GM23338 (cell line): ENCODE measurements at regions not wholly inside any gene's neighbourhood (a gene's known extent, or its start where the extent isn't known, plus 50 kb on each side); places are given as distances from the start of the nearest gene placed in this dataset.
A peak's percentile ranks its signal among the peaks of the same experiment; 100 is the strongest.

Source experiments
- ATAC-seq: fragments of 200-7000 bp; cut with Tn5 transposase; 3 replicates; pipeline ENCODE4 v1.9.1; 2020
- DNase-seq: peaks from one replicate; pipeline ENCODE4 v3.0.0-alpha.2; 2015; ENCODE audit warnings: low spot score
- H2AFZ ChIP-seq: fragments of 200-600 bp; sonication (generic); 2 replicates; pipeline ENCODE4 v1.8.0; 2016; ENCODE audit warnings: antibody characterized with exemption, mild to moderate bottlenecking, moderate library complexity
- H3F3A ChIP-seq: fragments of 200-600 bp; sonication (generic); replicated peaks from 2 replicates; pipeline ENCODE4 v1.8.0; 2017; ENCODE audit warnings: antibody characterized with exemption, mixed run types, low read depth
- H3K27ac ChIP-seq: fragments of 200-600 bp; sonication (generic); 2 replicates; pipeline ENCODE4 v1.6.1; 2016; ENCODE audit warnings: low read depth
- H3K27me3 ChIP-seq: fragments of 200-600 bp; sonication (generic); 2 replicates; pipeline ENCODE4 v1.8.0; 2016; ENCODE audit warnings: mild to moderate bottlenecking, mixed run types, moderate library complexity; ENCODE audit not compliant: insufficient read depth
- H3K36me3 ChIP-seq: fragments of 200-600 bp; sonication (generic); 2 replicates; pipeline ENCODE4 v1.8.0; 2016; ENCODE audit warnings: mild to moderate bottlenecking; ENCODE audit not compliant: insufficient read depth
- H3K4me1 ChIP-seq: fragments of 200-600 bp; sonication (generic); 2 replicates; pipeline ENCODE4 v1.8.0; 2016; ENCODE audit warnings: mild to moderate bottlenecking, moderate library complexity; ENCODE audit not compliant: insufficient read depth
- H3K4me2 ChIP-seq: fragments of 200-600 bp; sonication (generic); 2 replicates; pipeline ENCODE4 v1.7.1; 2017; ENCODE audit warnings: mixed run types
- H3K4me3 ChIP-seq: fragments of 200-600 bp; sonication (generic); 2 replicates; pipeline ENCODE4 v1.6.1; 2016; ENCODE audit warnings: mixed run types
- H3K79me2 ChIP-seq: fragments of 200-600 bp; sonication (generic); replicated peaks from 2 replicates; pipeline ENCODE4 v1.8.0; 2017; ENCODE audit warnings: mild to moderate bottlenecking; ENCODE audit not compliant: insufficient read depth
- H3K9me2 ChIP-seq: fragments of 200-600 bp; sonication (generic); 2 replicates; pipeline ENCODE4 v1.8.0; 2017; ENCODE audit not compliant: insufficient read depth
- H4K20me1 ChIP-seq: fragments of 200-600 bp; sonication (generic); replicated peaks from 2 replicates; pipeline ENCODE4 v1.8.0; 2017; ENCODE audit warnings: mild to moderate bottlenecking; ENCODE audit not compliant: insufficient read depth
- H3K27ac Mint-ChIP-seq: 2 replicates; pipeline ENCODE4 v1.8.0; 2020; ENCODE audit warnings: inconsistent platforms, mild to moderate bottlenecking, moderate library complexity, mixed read lengths
- H3K27me3 Mint-ChIP-seq: 3 replicates; pipeline ENCODE4 v1.8.0; 2022; ENCODE audit warnings: low read depth, mild to moderate bottlenecking, moderate library complexity, mixed read lengths, inconsistent platforms; ENCODE audit not compliant: insufficient read depth, poor library complexity
- H3K36me3 Mint-ChIP-seq: 3 replicates; pipeline ENCODE4 v1.8.0; 2021; ENCODE audit warnings: low read depth, mild to moderate bottlenecking, inconsistent platforms, moderate library complexity, mixed read lengths
- H3K4me1 Mint-ChIP-seq: 3 replicates; pipeline ENCODE4 v1.8.0; 2020; ENCODE audit warnings: mild to moderate bottlenecking, inconsistent platforms, mixed read lengths
- H3K4me3 Mint-ChIP-seq: 3 replicates; pipeline ENCODE4 v1.8.0; 2021; ENCODE audit warnings: moderate library complexity, mild to moderate bottlenecking, inconsistent platforms, mixed read lengths
- H3K9me3 Mint-ChIP-seq: 3 replicates; pipeline ENCODE4 v1.8.0; 2020; ENCODE audit warnings: moderate library complexity, mild to moderate bottlenecking, inconsistent platforms, mixed read lengths
- CREB1 ChIP-seq: fragments of 250-450 bp; sonication (Bioruptor Pico); IDR thresholded peaks from 2 replicates; pipeline ENCODE4 v1.5.0; 2020; ENCODE audit warnings: low read depth, mild to moderate bottlenecking, moderate library complexity
- EZH2 ChIP-seq: fragments of 200-600 bp; sonication (generic); IDR thresholded peaks from one replicate; pipeline ENCODE4 v1.8.0; 2017; ENCODE audit warnings: antibody characterized with exemption, mild to moderate bottlenecking, low read depth; ENCODE audit not compliant: unreplicated experiment
- EZH2phosphoT487 ChIP-seq: fragments of 200-600 bp; sonication (generic); IDR thresholded peaks from one replicate; pipeline ENCODE4 v1.8.1; 2018; ENCODE audit warnings: antibody characterized with exemption; ENCODE audit not compliant: unreplicated experiment
- JUNB ChIP-seq: IDR thresholded peaks from one replicate; pipeline ENCODE4 v1.6.1; 2016; ENCODE audit warnings: antibody characterized with exemption; ENCODE audit not compliant: unreplicated experiment
- NANOG ChIP-seq: IDR thresholded peaks from 2 replicates; pipeline ENCODE4 v1.6.1; 2016; ENCODE audit warnings: antibody characterized with exemption, borderline replicate concordance
- POLR2AphosphoS5 ChIP-seq: IDR thresholded peaks from 2 replicates; pipeline ENCODE4 v1.6.1; 2016; ENCODE audit warnings: antibody characterized with exemption, low read depth
- STAT1 ChIP-seq: IDR thresholded peaks from one replicate; pipeline ENCODE4 v1.6.1; 2016; ENCODE audit warnings: antibody characterized with exemption; ENCODE audit not compliant: unreplicated experiment
- ZNF114 ChIP-seq: fragments of 250-450 bp; sonication (Bioruptor Pico); IDR thresholded peaks from 2 replicates; pipeline ENCODE4 v1.5.0; 2020; ENCODE audit warnings: mild to moderate bottlenecking, moderate library complexity
- TF ChIP-seq, protein P1 (sequence below): IDR thresholded peaks from 2 replicates; pipeline ENCODE4 v1.6.1; 2016; ENCODE audit warnings: antibody characterized with exemption
- TF ChIP-seq, protein P2 (sequence below): IDR thresholded peaks from one replicate; pipeline ENCODE4 v1.6.1; 2018; ENCODE audit warnings: antibody characterized with exemption; ENCODE audit not compliant: unreplicated experiment
- TF ChIP-seq, protein P3 (sequence below): fragments of 250-450 bp; sonication (Bioruptor Pico); IDR thresholded peaks from 2 replicates; pipeline ENCODE4 v1.5.0; 2020; ENCODE audit warnings: mild to moderate bottlenecking, moderate library complexity

DNA sequence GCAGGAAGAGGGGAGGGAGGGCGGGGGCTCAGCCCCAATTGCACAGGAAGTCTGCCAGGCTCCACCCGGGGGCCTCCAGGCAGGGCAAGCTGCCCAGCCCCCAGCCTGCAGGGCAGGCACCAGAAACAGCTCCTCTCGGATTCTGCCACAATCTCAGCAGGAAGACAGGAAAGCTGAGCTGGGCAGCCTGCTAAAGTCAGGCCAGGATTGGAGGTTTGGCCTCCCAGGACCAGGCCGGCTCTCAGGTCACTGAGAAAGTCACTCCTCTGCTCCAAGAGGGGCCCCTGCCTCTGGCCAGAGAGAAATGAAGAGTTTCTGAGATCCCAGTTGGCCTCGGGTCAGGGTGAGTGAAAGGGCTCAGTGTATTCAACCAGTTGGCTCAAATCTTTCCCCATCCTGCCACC, 54.6 kb upstream of the STXBP1 start:
- DNase-seq (no peak), ATAC-seq (no peak)
- Histone ChIP-seq H4K20me1 (peaks cover 21% of the 10 kb centered on the region), H3K4me3 (no peak overlapping the region), H3K79me2 (peaks cover 64% of the 10 kb centered on the region), H3F3A (0 out of 2 replicates have a peak, but pooled peaks cover 2% of the 10 kb centered on the region), H3K4me1 (peaks cover 18% of the 10 kb centered on the region), H3K36me3 (no peaks in the 10 kb centered on the region; the same call in 1 of the 2 replicates), H3K27me3 (no peaks in the 10 kb centered on the region), H3K27ac (peak overlapping the region; percentile 39; the same call in 1 of the 2 replicates), H2AFZ (no peak overlapping the region), H3K4me2 (no peak overlapping the region; the same call in 1 of the 2 replicates), H3K9me2 (no peaks in the 10 kb centered on the region)
- no peak for TF ChIP-seq POLR2AphosphoS5
- H3K4me1 Mint-ChIP-seq = peaks cover 42% of the 10 kb centered on the region
- H3K4me3 Mint-ChIP-seq = no peak overlapping the region
- peaks cover 10% of the 10 kb centered on the region; the same call in 2 of the 3 replicates for H3K36me3 Mint-ChIP-seq
- no peaks in the 10 kb centered on the region for H3K9me3 Mint-ChIP-seq
- H3K27me3 Mint-ChIP-seq = peaks cover 2% of the 10 kb centered on the region
- H3K27ac Mint-ChIP-seq = 0 out of 2 replicates have a peak overlapping the region, but pooled peaks have one; percentile 23

DNA sequence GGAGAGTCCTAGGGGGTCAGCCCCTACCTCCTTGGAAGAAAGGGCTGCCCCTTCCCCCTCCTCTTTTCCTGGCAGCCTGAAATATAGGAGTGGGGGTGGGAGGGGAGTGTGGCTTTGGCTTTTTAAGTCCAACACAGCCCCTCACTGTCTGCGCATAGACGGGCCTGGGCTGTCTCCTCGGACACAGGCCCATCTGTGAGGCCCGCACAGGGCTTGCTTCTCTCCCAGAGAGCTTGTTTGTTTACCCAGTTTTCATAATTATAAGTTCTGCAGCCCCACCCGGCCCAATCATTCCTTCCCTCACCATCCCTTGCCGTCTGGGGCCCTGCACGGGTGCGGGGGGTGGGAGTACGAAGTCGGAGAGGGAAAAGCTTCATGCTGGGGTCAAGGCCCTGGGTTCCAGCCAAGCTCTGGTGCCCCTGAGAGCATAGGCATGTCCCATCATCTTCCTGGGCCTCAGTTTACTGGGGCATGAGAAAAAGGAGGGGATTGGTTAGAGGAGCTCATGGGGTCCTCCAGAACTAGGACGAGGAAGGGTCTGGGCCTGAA, 54.0 kb upstream of the STXBP1 start:
- H3K4me3 ChIP-seq = no peak overlapping the region
- Mint-ChIP-seq H3K9me3 (no peaks in the 10 kb centered on the region), H3K27ac (peak overlapping the region; percentile 84), H3K27me3 (peaks cover 6% of the 10 kb centered on the region), H3K36me3 (peaks cover 10% of the 10 kb centered on the region; the same call in 2 of the 3 replicates), H3K4me1 (peaks cover 47% of the 10 kb centered on the region), H3K4me3 (no peak overlapping the region)
- H3K36me3 ChIP-seq = no peaks in the 10 kb centered on the region; the same call in 1 of the 2 replicates
- no peaks in the 10 kb centered on the region for H3K27me3 ChIP-seq
- peaks cover 21% of the 10 kb centered on the region for H4K20me1 ChIP-seq
- H3F3A ChIP-seq = 0 out of 2 replicates have a peak, but pooled peaks cover 2% of the 10 kb centered on the region
- peak overlapping the region; percentile 38; the same call in 1 of the 2 replicates for H3K4me2 ChIP-seq
- H3K27ac ChIP-seq = peak overlapping the region; percentile 80
- no peaks in the 10 kb centered on the region for H3K9me2 ChIP-seq
- no peak for ATAC-seq
- H3K79me2 ChIP-seq = peaks cover 67% of the 10 kb centered on the region
- peaks cover 18% of the 10 kb centered on the region for H3K4me1 ChIP-seq
- DNase-seq = no peak
- no peak overlapping the region for H2AFZ ChIP-seq
- TF ChIP-seq, protein P1, sequence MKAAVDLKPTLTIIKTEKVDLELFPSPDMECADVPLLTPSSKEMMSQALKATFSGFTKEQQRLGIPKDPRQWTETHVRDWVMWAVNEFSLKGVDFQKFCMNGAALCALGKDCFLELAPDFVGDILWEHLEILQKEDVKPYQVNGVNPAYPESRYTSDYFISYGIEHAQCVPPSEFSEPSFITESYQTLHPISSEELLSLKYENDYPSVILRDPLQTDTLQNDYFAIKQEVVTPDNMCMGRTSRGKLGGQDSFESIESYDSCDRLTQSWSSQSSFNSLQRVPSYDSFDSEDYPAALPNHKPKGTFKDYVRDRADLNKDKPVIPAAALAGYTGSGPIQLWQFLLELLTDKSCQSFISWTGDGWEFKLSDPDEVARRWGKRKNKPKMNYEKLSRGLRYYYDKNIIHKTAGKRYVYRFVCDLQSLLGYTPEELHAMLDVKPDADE = no peak
- TF ChIP-seq, protein P2, sequence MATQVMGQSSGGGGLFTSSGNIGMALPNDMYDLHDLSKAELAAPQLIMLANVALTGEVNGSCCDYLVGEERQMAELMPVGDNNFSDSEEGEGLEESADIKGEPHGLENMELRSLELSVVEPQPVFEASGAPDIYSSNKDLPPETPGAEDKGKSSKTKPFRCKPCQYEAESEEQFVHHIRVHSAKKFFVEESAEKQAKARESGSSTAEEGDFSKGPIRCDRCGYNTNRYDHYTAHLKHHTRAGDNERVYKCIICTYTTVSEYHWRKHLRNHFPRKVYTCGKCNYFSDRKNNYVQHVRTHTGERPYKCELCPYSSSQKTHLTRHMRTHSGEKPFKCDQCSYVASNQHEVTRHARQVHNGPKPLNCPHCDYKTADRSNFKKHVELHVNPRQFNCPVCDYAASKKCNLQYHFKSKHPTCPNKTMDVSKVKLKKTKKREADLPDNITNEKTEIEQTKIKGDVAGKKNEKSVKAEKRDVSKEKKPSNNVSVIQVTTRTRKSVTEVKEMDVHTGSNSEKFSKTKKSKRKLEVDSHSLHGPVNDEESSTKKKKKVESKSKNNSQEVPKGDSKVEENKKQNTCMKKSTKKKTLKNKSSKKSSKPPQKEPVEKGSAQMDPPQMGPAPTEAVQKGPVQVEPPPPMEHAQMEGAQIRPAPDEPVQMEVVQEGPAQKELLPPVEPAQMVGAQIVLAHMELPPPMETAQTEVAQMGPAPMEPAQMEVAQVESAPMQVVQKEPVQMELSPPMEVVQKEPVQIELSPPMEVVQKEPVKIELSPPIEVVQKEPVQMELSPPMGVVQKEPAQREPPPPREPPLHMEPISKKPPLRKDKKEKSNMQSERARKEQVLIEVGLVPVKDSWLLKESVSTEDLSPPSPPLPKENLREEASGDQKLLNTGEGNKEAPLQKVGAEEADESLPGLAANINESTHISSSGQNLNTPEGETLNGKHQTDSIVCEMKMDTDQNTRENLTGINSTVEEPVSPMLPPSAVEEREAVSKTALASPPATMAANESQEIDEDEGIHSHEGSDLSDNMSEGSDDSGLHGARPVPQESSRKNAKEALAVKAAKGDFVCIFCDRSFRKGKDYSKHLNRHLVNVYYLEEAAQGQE = no peak
- TF ChIP-seq POLR2AphosphoS5 (no peak), NANOG (no peak), CREB1 (no peak), STAT1 (no peak), JUNB (no peak), ZNF114 (CRISPR knock-in tag) (no peak), EZH2 (no peak), EZH2phosphoT487 (no peak)
- TF ChIP-seq, protein P3, sequence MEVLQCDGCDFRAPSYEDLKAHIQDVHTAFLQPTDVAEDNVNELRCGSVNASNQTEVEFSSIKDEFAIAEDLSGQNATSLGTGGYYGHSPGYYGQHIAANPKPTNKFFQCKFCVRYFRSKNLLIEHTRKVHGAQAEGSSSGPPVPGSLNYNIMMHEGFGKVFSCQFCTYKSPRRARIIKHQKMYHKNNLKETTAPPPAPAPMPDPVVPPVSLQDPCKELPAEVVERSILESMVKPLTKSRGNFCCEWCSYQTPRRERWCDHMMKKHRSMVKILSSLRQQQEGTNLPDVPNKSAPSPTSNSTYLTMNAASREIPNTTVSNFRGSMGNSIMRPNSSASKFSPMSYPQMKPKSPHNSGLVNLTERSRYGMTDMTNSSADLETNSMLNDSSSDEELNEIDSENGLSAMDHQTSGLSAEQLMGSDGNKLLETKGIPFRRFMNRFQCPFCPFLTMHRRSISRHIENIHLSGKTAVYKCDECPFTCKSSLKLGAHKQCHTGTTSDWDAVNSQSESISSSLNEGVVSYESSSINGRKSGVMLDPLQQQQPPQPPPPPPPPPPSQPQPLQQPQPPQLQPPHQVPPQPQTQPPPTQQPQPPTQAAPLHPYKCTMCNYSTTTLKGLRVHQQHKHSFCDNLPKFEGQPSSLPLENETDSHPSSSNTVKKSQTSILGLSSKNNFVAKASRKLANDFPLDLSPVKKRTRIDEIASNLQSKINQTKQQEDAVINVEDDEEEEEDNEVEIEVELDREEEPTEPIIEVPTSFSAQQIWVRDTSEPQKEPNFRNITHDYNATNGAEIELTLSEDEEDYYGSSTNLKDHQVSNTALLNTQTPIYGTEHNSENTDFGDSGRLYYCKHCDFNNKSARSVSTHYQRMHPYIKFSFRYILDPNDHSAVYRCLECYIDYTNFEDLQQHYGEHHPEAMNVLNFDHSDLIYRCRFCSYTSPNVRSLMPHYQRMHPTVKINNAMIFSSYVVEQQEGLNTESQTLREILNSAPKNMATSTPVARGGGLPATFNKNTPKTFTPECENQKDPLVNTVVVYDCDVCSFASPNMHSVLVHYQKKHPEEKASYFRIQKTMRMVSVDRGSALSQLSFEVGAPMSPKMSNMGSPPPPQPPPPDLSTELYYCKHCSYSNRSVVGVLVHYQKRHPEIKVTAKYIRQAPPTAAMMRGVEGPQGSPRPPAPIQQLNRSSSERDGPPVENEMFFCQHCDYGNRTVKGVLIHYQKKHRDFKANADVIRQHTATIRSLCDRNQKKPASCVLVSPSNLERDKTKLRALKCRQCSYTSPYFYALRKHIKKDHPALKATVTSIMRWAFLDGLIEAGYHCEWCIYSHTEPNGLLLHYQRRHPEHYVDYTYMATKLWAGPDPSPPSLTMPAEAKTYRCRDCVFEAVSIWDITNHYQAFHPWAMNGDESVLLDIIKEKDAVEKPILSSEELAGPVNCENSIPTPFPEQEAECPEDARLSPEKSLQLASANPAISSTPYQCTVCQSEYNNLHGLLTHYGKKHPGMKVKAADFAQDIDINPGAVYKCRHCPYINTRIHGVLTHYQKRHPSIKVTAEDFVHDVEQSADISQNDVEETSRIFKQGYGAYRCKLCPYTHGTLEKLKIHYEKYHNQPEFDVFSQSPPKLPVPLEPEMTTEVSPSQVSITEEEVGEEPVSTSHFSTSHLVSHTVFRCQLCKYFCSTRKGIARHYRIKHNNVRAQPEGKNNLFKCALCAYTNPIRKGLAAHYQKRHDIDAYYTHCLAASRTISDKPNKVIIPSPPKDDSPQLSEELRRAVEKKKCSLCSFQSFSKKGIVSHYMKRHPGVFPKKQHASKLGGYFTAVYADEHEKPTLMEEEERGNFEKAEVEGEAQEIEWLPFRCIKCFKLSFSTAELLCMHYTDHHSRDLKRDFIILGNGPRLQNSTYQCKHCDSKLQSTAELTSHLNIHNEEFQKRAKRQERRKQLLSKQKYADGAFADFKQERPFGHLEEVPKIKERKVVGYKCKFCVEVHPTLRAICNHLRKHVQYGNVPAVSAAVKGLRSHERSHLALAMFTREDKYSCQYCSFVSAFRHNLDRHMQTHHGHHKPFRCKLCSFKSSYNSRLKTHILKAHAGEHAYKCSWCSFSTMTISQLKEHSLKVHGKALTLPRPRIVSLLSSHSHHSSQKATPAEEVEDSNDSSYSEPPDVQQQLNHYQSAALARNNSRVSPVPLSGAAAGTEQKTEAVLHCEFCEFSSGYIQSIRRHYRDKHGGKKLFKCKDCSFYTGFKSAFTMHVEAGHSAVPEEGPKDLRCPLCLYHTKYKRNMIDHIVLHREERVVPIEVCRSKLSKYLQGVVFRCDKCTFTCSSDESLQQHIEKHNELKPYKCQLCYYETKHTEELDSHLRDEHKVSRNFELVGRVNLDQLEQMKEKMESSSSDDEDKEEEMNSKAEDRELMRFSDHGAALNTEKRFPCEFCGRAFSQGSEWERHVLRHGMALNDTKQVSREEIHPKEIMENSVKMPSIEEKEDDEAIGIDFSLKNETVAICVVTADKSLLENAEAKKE = no peak
